ENCODE measurements at regions not wholly inside any gene's neighbourhood (a gene's known extent, or its start where the extent isn't known, plus 50 kb on each side); places are given as distances from the start of the nearest gene placed in this dataset.
"Not testable (repeated sequence)": the region's sequence is repeated elsewhere in the genome, so short reads cannot be mapped to it uniquely, and the experiment has no call there.

GRCh38 chr2:49306925-49307324 lies 152.6 kb upstream of the FSHR start:
- no peak for DNase-seq (ENCODE audit: low spot score in 2 of 2)
- intact Hi-C loops (cut with DNase I; ENCODE audit: low total_unique reads), result no loop called here
- no peak overlapping the region for H3K4me3 ChIP-seq (ENCODE audit: low read depth, poor library complexity, severe bottlenecking)
- WGBS, 2 donors, result 60 to 74% methylated on average over 3 of the region's 3 CpGs
- TF ChIP-seq POLR2A (IDR thresholded peaks at IDR 0.05), result no peak
- no peak for TF ChIP-seq CTCF (IDR thresholded peaks at IDR 0.05)

GRCh38 chr2:49298693-49299092 lies 144.4 kb upstream of the FSHR start:
- intact Hi-C loops (cut with DNase I; ENCODE audit: low total_unique reads); H3K4me3 ChIP-seq (ENCODE audit: low read depth, poor library complexity, severe bottlenecking); DNase-seq (ENCODE audit: low spot score in 2 of 2): not testable (repeated sequence)
- 75 to 86% methylated on average over 5 of the region's 5 CpGs for WGBS, 2 donors

DNA sequence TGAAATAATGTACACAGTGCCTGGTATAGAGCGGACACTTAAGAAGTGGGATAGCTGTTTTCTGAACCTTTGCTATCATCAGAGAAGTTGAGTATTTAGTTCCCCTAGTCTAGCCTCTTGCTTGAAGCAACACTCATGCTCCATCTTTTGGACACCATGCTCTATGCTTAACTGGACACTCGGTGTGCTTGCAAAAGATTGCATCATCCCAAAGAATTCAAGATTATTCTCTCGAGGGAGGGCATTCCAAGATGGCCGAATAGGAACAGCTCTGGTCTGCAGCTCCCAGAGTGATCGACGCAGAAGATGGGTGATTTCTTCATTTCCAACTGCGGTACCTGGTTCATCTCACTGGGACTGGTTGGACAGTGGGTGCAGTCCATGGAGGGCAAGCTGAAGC lies 143.9 kb upstream of the FSHR start:
- WGBS, 2 donors, result 92 to 96% methylated on average over 7 of the region's 7 CpGs
- no peak for DNase-seq (ENCODE audit: low spot score in 2 of 2)
- TF ChIP-seq POLR2A (IDR thresholded peaks at IDR 0.05) (no peak), CTCF (IDR thresholded peaks at IDR 0.05) (no peak)
- intact Hi-C loops (cut with DNase I; ENCODE audit: low total_unique reads), result no loop called here
- no peak overlapping the region for H3K4me3 ChIP-seq (ENCODE audit: low read depth, poor library complexity, severe bottlenecking)

DNA sequence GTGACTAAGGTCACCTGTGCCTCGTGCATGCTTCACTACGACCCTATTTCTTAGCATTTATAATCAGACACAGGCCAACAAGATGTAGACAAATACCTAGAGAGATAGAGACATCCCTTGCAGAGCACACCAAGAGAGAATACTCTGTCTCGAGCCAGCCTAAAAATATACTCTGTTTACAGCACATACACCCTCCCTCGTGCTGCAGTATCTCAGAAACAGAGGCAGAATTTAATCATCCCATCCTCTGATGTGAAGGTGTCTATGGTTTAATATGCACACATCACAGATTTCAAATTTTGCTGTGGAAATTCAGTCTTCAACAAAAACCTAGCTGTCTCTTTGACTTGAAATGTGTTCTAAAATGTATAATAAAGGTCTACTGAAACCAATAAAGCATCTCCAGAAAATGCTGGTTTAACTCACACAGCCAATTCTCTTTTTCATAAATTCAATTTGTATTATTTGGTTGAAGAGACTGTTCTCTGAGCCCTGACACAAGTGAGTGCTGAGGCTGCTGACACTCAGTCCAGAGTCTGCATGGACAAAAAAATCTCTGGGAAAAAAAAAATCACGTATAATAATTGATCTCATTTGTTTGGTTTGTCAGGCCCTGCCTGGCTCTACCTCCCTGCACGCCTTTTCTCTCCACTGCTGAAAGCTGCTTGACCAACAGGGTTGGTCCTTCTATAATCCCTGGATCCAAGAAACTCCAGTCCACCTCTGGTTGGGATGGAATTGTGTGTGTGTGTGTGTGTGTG lies 142.0 kb upstream of the FSHR start:
- TF ChIP-seq CTCF (IDR thresholded peaks at IDR 0.05), result no peak
- TF ChIP-seq POLR2A (IDR thresholded peaks at IDR 0.05), result no peak

GRCh38 chr2:49294225-49294624 lies 139.9 kb upstream of the FSHR start:
- no peak for DNase-seq (ENCODE audit: low spot score in 2 of 2)
- no peak overlapping the region for H3K4me3 ChIP-seq (ENCODE audit: low read depth, poor library complexity, severe bottlenecking)
- TF ChIP-seq POLR2A (IDR thresholded peaks at IDR 0.05) (no peak), CTCF (IDR thresholded peaks at IDR 0.05) (no peak)
- intact Hi-C loops (cut with DNase I; ENCODE audit: low total_unique reads), result no loop called here

More for the DNA sequence above, 142.0 kb upstream of the FSHR start:
- intact Hi-C loops (cut with DNase I; ENCODE audit: low total_unique reads), result no loop called here
- DNase-seq (ENCODE audit: low spot score in 2 of 2), result no peak
- WGBS, 2 donors, result 77 to 78% methylated on average over 6 of the region's 6 CpGs
- H3K4me3 ChIP-seq (ENCODE audit: low read depth, poor library complexity, severe bottlenecking), result no peak overlapping the region

- TF ChIP-seq CTCF (IDR thresholded peaks at IDR 0.05) (no peak), POLR2A (IDR thresholded peaks at IDR 0.05) (no peak)
- no peak overlapping the region for H3K4me3 ChIP-seq (ENCODE audit: low read depth, poor library complexity, severe bottlenecking)
- 72 to 77% methylated on average over 3 of the region's 3 CpGs for WGBS, 2 donors
- intact Hi-C loops (cut with DNase I; ENCODE audit: low total_unique reads), result no loop called here
- DNase-seq (ENCODE audit: low spot score in 2 of 2), result no peak
Observed at GRCh38 chr2:49291619-49292018, 137.3 kb upstream of the FSHR start.
